H1 (cell line): ENCODE measurements at regions not wholly inside any gene's neighbourhood (a gene's known extent, or its start where the extent isn't known, plus 50 kb on each side); places are given as distances from the start of the nearest gene placed in this dataset.

ENCODE experiments used
- CTCF ChIP-seq, 3 experiments: IDR thresholded peaks; 1 replicate in 2 of 3; 2 replicates in 1 of 3; pipeline versions ENCODE4 v1.5.1 to v1.6.1; 2011; ENCODE audit warnings: low read length in 3 of 3, mild to moderate bottlenecking in 3 of 3, inconsistent platforms in 2 of 3, low read depth in 1 of 3, moderate library complexity in 1 of 3; ENCODE audit not compliant: insufficient read depth in 1 of 3; ENCODE audit errors: control extremely low read depth in 1 of 3
- EP300 ChIP-seq, 2 experiments: IDR thresholded peaks; 1 replicate in 1 of 2; 2 replicates in 1 of 2; pipeline ENCODE4 v1.6.1; 2011 to 2012; ENCODE audit warnings: low read depth in 2 of 2, low read length in 2 of 2, mild to moderate bottlenecking in 2 of 2, borderline replicate concordance in 1 of 2, inconsistent platforms in 1 of 2, moderate library complexity in 1 of 2
- POLR2A ChIP-seq, 2 experiments: IDR thresholded peaks; 1 replicate in 1 of 2; 2 replicates in 1 of 2; pipeline ENCODE4 v1.6.1; 2011; ENCODE audit warnings: low read depth in 2 of 2, low read length in 2 of 2, mild to moderate bottlenecking in 2 of 2; ENCODE audit errors: control extremely low read depth in 1 of 2
- POU5F1 ChIP-seq: IDR thresholded peaks from 2 replicates; pipeline ENCODE4 v1.6.1; 2011; ENCODE audit warnings: low read depth, mild to moderate bottlenecking, low read length, moderate library complexity
- RFX5 ChIP-seq: IDR thresholded peaks from 2 replicates; pipeline ENCODE4 v1.6.1; 2011; ENCODE audit warnings: low read depth, low read length, improper control_type of control experiment, borderline replicate concordance
- YY1 ChIP-seq: IDR thresholded peaks from 2 replicates; pipeline ENCODE4 v1.6.1; 2011; ENCODE audit warnings: low read depth, mild to moderate bottlenecking, low read length

GRCh38 chr2:106944215-106944614 lies 58.2 kb upstream of the ST6GAL2 start:
- TF ChIP-seq CTCF (IDR thresholded peaks at IDR 0.05; ENCODE audit: control extremely low read depth in 1 of 3, insufficient read depth in 1 of 3, low read depth in 1 of 3, low read length in 3 of 3) (no peak), EP300 (IDR thresholded peaks at IDR 0.05; ENCODE audit: borderline replicate concordance in 1 of 2, low read depth in 2 of 2, low read length in 2 of 2) (no peak), YY1 (no peak), POU5F1 (no peak), POLR2A (IDR thresholded peaks at IDR 0.05; ENCODE audit: control extremely low read depth in 1 of 2, low read depth in 2 of 2, low read length in 2 of 2) (no peak), RFX5 (no peak)
